Stimulated activated effector memory CD8-positive, alpha-beta T cell treated with anti-CD3 and anti-CD28 coated beads, Interleukin-12 subunit alpha, Interleukin-12 subunit beta, amount 100 ng/mL, for 72 hours (primary cell): ENCODE measurements at regions not wholly inside any gene's neighbourhood (a gene's known extent, or its start where the extent isn't known, plus 50 kb on each side); places are given as distances from the start of the nearest gene placed in this dataset.

ENCODE experiments used
- ATAC-seq: fragments of 150-1000 bp; cut with Tn5 transposase; 2 replicates; pipeline ENCODE4 v1.10.0; 2021
- DNase-seq, 2 donors: peaks; one replicate each; pipeline ENCODE4 v3.0.0; 2021 to 2022; ENCODE audit warnings: low spot score in 2 of 2
- H3K27ac Mint-ChIP-seq: one replicate; pipeline ENCODE4 v1.8.0; 2022; ENCODE audit warnings: mild to moderate bottlenecking, mixed read lengths
- H3K36me3 Mint-ChIP-seq: one replicate; pipeline ENCODE4 v1.8.0; 2022; ENCODE audit warnings: mild to moderate bottlenecking, mixed read lengths
- H3K4me1 Mint-ChIP-seq: one replicate; pipeline ENCODE4 v1.8.0; 2022; ENCODE audit warnings: mixed read lengths
- H3K4me3 Mint-ChIP-seq: one replicate; pipeline ENCODE4 v1.8.0; 2022; ENCODE audit warnings: mild to moderate bottlenecking, mixed read lengths
- H3K9me3 Mint-ChIP-seq: one replicate; pipeline ENCODE4 v1.8.0; 2022; ENCODE audit warnings: mixed read lengths

DNA sequence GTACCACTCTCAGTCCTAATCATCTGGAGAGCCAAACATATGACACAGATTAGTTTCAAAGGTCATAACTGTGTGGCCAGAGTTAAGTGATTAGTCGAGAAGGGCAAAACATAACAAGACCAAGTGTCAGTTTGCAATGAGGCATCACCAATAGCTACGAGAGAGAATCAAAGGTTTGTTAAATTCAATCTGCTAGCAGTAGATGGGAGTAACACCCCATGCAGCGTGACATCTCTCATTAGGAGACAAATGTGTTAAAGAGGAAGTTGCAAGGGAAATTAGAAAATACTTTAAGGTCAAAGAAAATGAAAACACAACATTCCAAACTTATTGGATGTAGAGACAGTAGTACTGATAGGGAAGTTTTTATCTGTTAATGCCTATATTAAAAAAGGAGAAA, 135.7 kb upstream of the SYT10 start:
- no peak overlapping the region for H3K27ac Mint-ChIP-seq
- peaks cover 7% of the 10 kb centered on the region for H3K9me3 Mint-ChIP-seq
- H3K36me3 Mint-ChIP-seq: no peaks in the 10 kb centered on the region
- ATAC-seq (no peak), DNase-seq (no peak)
- no peaks in the 10 kb centered on the region for H3K4me1 Mint-ChIP-seq
- H3K4me3 Mint-ChIP-seq: no peak overlapping the region

- ATAC-seq (no peak), DNase-seq (no peak)
- Mint-ChIP-seq H3K27ac (no peak overlapping the region), H3K4me3 (no peak overlapping the region), H3K4me1 (no peaks in the 10 kb centered on the region), H3K9me3 (peaks cover 3% of the 10 kb centered on the region), H3K36me3 (no peaks in the 10 kb centered on the region)
Measured at GRCh38 chr12:33581613-33582122, 142.0 kb upstream of the SYT10 start.

GRCh38 chr12:33586576-33586975, 147.0 kb upstream of the SYT10 start:
- H3K9me3 Mint-ChIP-seq: peaks cover 12% of the 10 kb centered on the region
- ATAC-seq: no peak

DNA sequence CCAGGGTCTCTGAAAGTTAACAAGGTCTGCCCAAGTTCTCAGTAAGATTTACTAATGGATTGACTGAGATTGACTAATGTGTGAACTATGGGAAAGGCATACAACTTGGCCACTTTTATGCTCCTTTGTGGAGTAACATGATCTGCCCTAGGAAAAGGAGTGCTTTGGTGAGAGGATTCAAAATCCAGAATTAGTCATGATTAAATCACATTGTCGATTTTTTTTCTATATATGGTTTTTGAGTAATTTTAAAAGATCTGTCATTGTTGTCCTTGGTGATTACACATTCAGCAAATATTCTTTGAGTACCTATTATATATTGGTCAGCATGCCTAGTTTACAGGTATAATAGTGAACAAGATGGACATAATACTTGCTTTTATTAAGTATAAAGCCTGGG, 147.7 kb upstream of the SYT10 start:
- ATAC-seq: no peak
- H3K4me3 Mint-ChIP-seq: no peak overlapping the region
- no peak overlapping the region for H3K27ac Mint-ChIP-seq
- DNase-seq: no peak
- no peaks in the 10 kb centered on the region for H3K4me1 Mint-ChIP-seq
- no peaks in the 10 kb centered on the region for H3K36me3 Mint-ChIP-seq
- H3K9me3 Mint-ChIP-seq: peaks cover 12% of the 10 kb centered on the region

More at GRCh38 chr12:33586576-33586975, 147.0 kb upstream of the SYT10 start:
- Mint-ChIP-seq H3K27ac (no peak overlapping the region), H3K4me1 (no peaks in the 10 kb centered on the region), H3K36me3 (no peaks in the 10 kb centered on the region), H3K4me3 (no peak overlapping the region)
- DNase-seq: no peak

DNA sequence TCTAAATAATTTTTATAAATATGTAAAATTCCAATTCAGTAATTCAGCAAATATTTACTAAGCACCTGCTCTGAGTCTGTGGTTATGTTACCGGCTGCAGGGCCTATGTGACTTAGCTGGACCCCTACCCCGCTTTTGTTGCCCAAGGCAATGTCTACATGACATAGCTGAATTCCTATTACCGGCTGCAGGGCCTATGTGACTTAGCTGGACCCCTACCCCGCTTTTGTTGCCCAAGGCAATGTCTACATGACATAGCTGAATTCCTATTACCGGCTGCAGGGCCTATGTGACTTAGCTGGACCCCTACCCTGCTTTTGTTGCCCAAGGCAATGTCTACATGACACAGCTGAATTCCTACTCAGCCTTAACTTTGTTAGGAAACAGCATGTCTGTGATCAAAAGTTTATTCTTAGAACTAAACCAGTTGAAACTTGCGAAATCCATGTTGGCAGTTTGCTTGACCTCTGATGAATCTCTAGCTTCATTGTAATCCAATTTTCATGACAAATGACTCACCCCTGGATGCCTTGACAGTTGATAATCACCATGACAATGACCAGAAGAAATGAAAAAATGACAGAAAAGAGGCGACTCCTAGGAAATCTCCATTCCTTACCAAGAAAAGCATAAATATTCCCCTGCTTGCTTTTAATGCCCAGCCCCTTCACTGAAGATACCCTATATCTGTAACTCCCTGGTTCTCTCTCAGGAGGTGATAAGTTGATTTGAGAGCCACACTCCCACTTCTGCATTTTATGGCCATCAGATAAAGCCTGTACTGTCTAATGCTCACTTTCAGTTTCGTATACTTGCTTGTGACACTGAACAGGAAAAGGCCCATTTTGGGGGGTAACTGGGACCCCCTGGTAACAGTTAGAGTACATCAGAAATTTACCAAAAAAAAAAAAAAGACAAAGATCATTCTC, 148.4 kb upstream of the SYT10 start:
- no peak for ATAC-seq

GRCh38 chr12:33588725-33589405, 149.2 kb upstream of the SYT10 start:
- ATAC-seq (no peak), DNase-seq (no peak)
- no peaks in the 10 kb centered on the region for H3K4me1 Mint-ChIP-seq
- no peak overlapping the region for H3K4me3 Mint-ChIP-seq
- no peaks in the 10 kb centered on the region for H3K36me3 Mint-ChIP-seq
- H3K27ac Mint-ChIP-seq: no peak overlapping the region
- peaks cover 12% of the 10 kb centered on the region for H3K9me3 Mint-ChIP-seq

More for the DNA sequence above, 148.4 kb upstream of the SYT10 start:
- H3K4me1 Mint-ChIP-seq: no peaks in the 10 kb centered on the region
- DNase-seq: no peak
- no peak overlapping the region for H3K27ac Mint-ChIP-seq
- H3K9me3 Mint-ChIP-seq: peaks cover 12% of the 10 kb centered on the region
- no peaks in the 10 kb centered on the region for H3K36me3 Mint-ChIP-seq
- no peak overlapping the region for H3K4me3 Mint-ChIP-seq

DNA sequence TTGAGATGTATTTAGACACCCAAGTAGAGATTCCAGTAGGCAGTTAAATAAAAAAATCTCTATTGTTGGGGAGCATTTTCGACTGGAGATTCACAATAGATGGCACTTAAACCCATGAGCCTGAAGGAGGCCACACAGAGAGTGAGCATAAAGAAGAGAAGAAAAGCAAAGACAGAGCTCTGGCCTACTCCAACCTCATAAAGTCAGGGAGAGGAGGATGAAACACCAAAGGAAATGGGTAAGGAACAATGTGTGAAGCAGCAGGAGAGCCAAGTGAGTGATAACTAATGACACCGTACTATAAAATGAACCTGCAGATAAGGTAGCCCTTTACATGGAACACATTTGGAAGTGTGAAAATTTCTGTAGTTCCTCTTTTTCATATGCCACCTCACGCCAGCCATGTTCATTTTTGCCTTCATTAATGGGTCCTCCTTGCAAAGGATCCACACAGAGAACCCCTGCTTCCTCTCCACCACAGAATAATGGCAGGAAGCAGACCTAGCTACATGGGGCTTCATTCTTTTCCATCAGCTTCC, 150.0 kb upstream of the SYT10 start:
- H3K27ac Mint-ChIP-seq: no peak overlapping the region
- peaks cover 15% of the 10 kb centered on the region for H3K9me3 Mint-ChIP-seq
- DNase-seq: no peak
- no peak overlapping the region for H3K4me3 Mint-ChIP-seq
- H3K4me1 Mint-ChIP-seq: no peaks in the 10 kb centered on the region
- no peak for ATAC-seq
- no peaks in the 10 kb centered on the region for H3K36me3 Mint-ChIP-seq

GRCh38 chr12:33593753-33594152, 154.1 kb upstream of the SYT10 start:
- DNase-seq: no peak
- Mint-ChIP-seq H3K4me1 (no peaks in the 10 kb centered on the region), H3K27ac (no peak overlapping the region), H3K9me3 (peaks cover 14% of the 10 kb centered on the region), H3K36me3 (no peaks in the 10 kb centered on the region), H3K4me3 (no peak overlapping the region)
- no peak for ATAC-seq

DNA sequence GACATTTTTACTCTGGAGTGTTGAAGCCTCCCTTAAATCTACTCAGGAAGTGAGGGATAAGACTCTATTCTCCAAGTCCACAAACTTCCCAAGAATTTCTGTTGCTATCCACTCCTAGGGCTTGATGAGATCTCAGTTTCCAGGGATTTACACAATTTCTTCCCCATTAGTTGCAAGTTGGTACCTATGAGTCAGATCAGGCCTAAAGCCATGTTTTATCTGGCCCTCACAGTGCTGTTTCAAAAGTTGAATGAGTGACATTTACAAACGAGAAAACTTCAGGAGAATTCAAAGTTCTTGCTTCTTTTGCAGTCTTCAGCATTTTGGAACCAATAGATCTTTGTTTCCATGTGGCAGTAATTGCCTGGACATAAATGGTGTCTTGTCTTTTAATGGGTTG, 156.4 kb upstream of the SYT10 start:
- Mint-ChIP-seq H3K36me3 (no peaks in the 10 kb centered on the region), H3K4me3 (no peak overlapping the region), H3K27ac (no peak overlapping the region), H3K4me1 (no peaks in the 10 kb centered on the region), H3K9me3 (peaks cover 8% of the 10 kb centered on the region)
- no peak for DNase-seq
- ATAC-seq: no peak

GRCh38 chr12:33596814-33597213, 157.2 kb upstream of the SYT10 start:
- no peak for ATAC-seq
- H3K4me1 Mint-ChIP-seq: no peaks in the 10 kb centered on the region
- H3K9me3 Mint-ChIP-seq: peaks cover 14% of the 10 kb centered on the region
- no peak overlapping the region for H3K4me3 Mint-ChIP-seq
- no peaks in the 10 kb centered on the region for H3K36me3 Mint-ChIP-seq
- no peak for DNase-seq
- no peak overlapping the region for H3K27ac Mint-ChIP-seq

DNA sequence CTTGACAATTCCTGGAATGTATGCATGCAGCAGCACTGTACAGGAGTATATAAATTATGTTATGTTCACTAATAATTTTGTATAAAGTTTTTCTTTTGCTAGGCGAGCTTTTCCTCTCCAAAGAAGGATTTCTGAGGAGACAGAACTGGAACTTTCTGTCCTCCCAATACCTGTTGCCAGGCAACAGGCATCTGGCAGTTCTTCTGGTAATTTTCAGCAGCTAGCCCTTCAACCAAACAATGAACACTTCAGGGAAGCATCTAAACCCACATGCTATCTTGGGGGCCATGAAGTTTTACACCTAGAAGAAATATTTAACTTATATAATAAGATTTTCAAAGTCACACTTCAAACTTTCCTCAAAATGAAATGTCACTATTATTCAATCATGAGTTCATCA, 162.9 kb upstream of the SYT10 start:
- no peak for ATAC-seq
- no peaks in the 10 kb centered on the region for H3K36me3 Mint-ChIP-seq
- no peak for DNase-seq
- H3K27ac Mint-ChIP-seq: no peak overlapping the region
- H3K9me3 Mint-ChIP-seq: peaks cover 10% of the 10 kb centered on the region
- no peaks in the 10 kb centered on the region for H3K4me1 Mint-ChIP-seq
- no peak overlapping the region for H3K4me3 Mint-ChIP-seq

DNA sequence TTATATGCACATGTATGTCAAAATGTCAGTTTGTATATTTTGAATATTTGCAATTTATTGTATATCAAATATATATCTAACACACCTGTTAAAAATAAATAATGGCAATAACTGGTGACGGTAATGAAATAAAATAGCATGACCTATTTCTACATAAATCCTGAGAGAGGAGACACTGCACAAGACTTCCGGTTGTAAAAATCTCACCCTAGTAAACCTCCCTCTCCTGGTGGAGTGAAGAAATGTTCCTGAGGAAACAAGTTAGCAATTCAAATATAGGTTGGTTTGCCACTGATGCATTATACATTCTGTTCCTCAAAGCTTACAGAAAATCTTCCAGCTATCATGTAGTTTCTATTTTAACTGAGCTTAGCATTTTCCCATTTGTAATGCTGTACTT, 166.1 kb upstream of the SYT10 start:
- ATAC-seq: no peak
- DNase-seq: no peak

DNA sequence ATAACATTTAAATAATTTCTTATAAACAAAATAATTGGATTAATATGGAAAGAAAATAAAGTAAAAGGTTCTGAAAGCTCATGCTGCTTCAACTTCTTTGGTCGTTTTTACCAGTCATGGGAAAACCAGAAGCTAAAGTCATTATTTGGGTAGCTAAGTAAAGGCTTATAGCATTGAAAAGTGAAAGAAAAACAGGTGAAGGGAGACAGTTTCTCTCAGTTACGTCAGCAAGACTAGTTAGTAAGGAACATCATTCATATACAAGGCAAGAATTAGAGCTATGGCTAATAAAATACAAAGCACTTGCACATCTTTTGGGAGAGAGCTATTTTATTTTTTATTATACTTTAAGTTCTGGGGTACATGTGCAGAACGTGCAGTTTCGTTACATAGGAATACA, 170.3 kb upstream of the SYT10 start:
- no peak overlapping the region for H3K27ac Mint-ChIP-seq
- peaks cover 14% of the 10 kb centered on the region for H3K9me3 Mint-ChIP-seq
- H3K4me1 Mint-ChIP-seq: no peaks in the 10 kb centered on the region
- no peak for DNase-seq
- H3K36me3 Mint-ChIP-seq: no peaks in the 10 kb centered on the region
- ATAC-seq: no peak
- H3K4me3 Mint-ChIP-seq: no peak overlapping the region

More for the DNA sequence above, 166.1 kb upstream of the SYT10 start:
- Mint-ChIP-seq H3K27ac (no peak overlapping the region), H3K9me3 (peaks cover 14% of the 10 kb centered on the region), H3K36me3 (no peaks in the 10 kb centered on the region), H3K4me3 (no peak overlapping the region), H3K4me1 (no peaks in the 10 kb centered on the region)

DNA sequence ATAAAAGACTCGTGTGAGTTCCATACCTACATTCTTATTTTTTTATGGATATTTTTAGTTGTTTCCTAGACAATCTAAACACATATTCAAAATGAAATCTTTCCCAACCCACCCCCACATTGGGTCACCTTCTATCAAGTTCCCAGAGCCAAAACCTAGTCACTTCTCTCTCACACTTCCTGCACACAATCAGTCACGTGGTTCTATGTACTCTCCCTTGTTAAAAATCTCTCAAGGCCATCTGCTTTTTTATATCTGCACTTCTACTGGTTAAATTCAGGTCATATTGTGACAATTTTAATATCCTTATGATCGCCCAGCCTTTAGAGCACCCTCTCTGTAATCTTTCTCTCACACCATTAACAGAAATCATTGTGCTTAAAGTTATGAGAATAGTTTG, 175.0 kb upstream of the SYT10 start:
- ATAC-seq (no peak), DNase-seq (no peak)
- Mint-ChIP-seq H3K9me3 (peaks cover 18% of the 10 kb centered on the region), H3K4me3 (no peak overlapping the region), H3K36me3 (no peaks in the 10 kb centered on the region), H3K4me1 (no peaks in the 10 kb centered on the region), H3K27ac (no peak overlapping the region)

DNA sequence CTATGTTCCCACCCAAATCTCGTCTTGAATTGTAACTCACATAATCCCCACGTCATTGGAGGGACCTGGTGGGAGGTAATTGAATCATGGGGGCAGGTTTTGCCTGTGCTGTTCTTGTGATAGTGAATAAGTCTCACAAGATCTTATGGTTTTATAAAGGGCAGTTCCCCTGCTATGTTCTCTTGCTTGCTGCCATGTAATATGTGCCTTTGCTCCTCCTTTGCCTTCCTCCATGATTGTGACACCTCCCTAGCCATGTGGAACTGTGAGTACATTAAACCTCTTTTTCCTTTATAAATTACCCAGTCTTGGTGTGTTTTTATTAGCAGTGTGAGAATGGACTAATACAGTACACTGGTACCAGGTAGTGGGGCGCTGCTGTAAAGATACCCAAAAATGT, 177.6 kb upstream of the SYT10 start:
- Mint-ChIP-seq H3K9me3 (peaks cover 20% of the 10 kb centered on the region), H3K36me3 (no peaks in the 10 kb centered on the region), H3K27ac (no peak overlapping the region), H3K4me3 (no peak overlapping the region), H3K4me1 (no peaks in the 10 kb centered on the region)
- no peak for ATAC-seq
- no peak for DNase-seq
